ENCODE measurements at regions not wholly inside any gene's neighbourhood (a gene's known extent, or its start where the extent isn't known, plus 50 kb on each side); places are given as distances from the start of the nearest gene placed in this dataset.

DNA sequence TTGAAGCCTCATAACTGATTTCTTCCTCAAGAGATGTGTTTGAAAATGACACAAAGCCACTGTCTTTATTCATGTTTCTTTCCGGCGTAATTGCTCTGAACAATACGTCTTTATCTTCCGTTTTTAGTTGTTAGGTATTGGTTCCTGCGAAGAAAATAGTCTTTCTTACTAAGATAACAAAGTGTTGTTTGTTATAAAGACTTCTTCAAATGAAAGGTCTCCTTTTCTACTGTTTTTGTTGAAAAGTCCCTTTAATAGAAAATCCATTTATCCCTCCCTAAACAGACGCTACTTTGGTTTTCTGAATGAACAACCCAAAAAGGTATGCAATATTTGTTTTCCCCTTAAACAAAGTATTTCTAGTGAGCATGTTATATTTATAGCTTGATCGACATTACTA, 469.1 kb downstream of the KCNJ18 start:
- no peak for TF ChIP-seq CTCF (conservative IDR thresholded peaks at IDR 0.05)
- TF ChIP-seq EZH2 (IDR thresholded peaks at IDR 0.05; ENCODE audit: low read depth), result no peak
